Spinal cord (tissue), 9 donors: ENCODE measurements at regions not wholly inside any gene's neighbourhood (a gene's known extent, or its start where the extent isn't known, plus 50 kb on each side); places are given as distances from the start of the nearest gene placed in this dataset.
"Not testable (repeated sequence)": the region's sequence is repeated elsewhere in the genome, so short reads cannot be mapped to it uniquely, and the experiment has no call there.

ENCODE experiments used
- DNase-seq, 6 donors: peaks; one replicate each; pipeline versions ENCODE4 v3.0.0 to v3.0.0-alpha.2; 2013 to 2015; ENCODE audit warnings: low spot score in 6 of 6, low read depth in 4 of 6
- H3K27ac ChIP-seq: one replicate; pipeline ENCODE4 v1.5.1; 2013; ENCODE audit warnings: low read depth, low read length, control low read depth
- H3K27me3 ChIP-seq: one replicate; pipeline ENCODE4 v1.6.1; 2013; ENCODE audit warnings: low read length; ENCODE audit not compliant: control insufficient read depth, insufficient read depth
- H3K36me3 ChIP-seq: one replicate; pipeline ENCODE4 v1.6.1; 2013; ENCODE audit warnings: low read length; ENCODE audit not compliant: control insufficient read depth, insufficient read depth
- H3K4me1 ChIP-seq: one replicate; pipeline ENCODE4 v1.6.1; 2013; ENCODE audit warnings: low read length; ENCODE audit not compliant: control insufficient read depth, insufficient read depth
- H3K4me3 ChIP-seq: one replicate; pipeline ENCODE4 v1.5.1; 2013; ENCODE audit warnings: low read depth, low read length, control low read depth
- H3K9me3 ChIP-seq: one replicate; pipeline ENCODE4 v1.6.1; 2013; ENCODE audit warnings: low read length; ENCODE audit not compliant: control insufficient read depth, insufficient read depth
- WGBS: methylation state at CpG from one replicate; pipeline ENCODE4 v1.1.5; 2013; ENCODE audit warnings: missing lambda C conversion rate; ENCODE audit not compliant: insufficient coverage; 5-methylcytosine and 5-hydroxymethylcytosine counted together
- donor health status: healthy.

GRCh38 chr15:20246624-20247023 is 295.0 kb downstream of the GOLGA6L6 start:
- WGBS = 74% methylated on average over 6 of the region's 8 CpGs
- not testable (repeated sequence) for DNase-seq

GRCh38 chr15:20245856-20246255 is 295.7 kb downstream of the GOLGA6L6 start:
- not testable (repeated sequence) for H3K27me3 ChIP-seq, H3K9me3 ChIP-seq, H3K4me1 ChIP-seq, DNase-seq, H3K4me3 ChIP-seq, H3K36me3 ChIP-seq, H3K27ac ChIP-seq
- 83% methylated on average over 2 of the region's 3 CpGs for WGBS

More at GRCh38 chr15:20246624-20247023, 295.0 kb downstream of the GOLGA6L6 start:
- not testable (repeated sequence) for H3K36me3 ChIP-seq, H3K27me3 ChIP-seq, H3K4me3 ChIP-seq, H3K9me3 ChIP-seq, H3K4me1 ChIP-seq, H3K27ac ChIP-seq

GRCh38 chr15:20244792-20245191 is 296.8 kb downstream of the GOLGA6L6 start:
- not testable (repeated sequence) for H3K27ac ChIP-seq, H3K27me3 ChIP-seq, H3K4me3 ChIP-seq, H3K4me1 ChIP-seq, H3K36me3 ChIP-seq, DNase-seq, H3K9me3 ChIP-seq
- WGBS = 83% methylated on average over 17 of the region's 17 CpGs

GRCh38 chr15:20243486-20244240 is 297.9 kb downstream of the GOLGA6L6 start:
- H3K9me3 ChIP-seq, H3K27ac ChIP-seq, H3K36me3 ChIP-seq, H3K27me3 ChIP-seq, DNase-seq, H3K4me1 ChIP-seq, H3K4me3 ChIP-seq: not testable (repeated sequence)
- 80% methylated on average over 9 of the region's 12 CpGs for WGBS

- not testable (repeated sequence) for H3K36me3 ChIP-seq, H3K4me3 ChIP-seq, H3K9me3 ChIP-seq, H3K27me3 ChIP-seq, DNase-seq, H3K27ac ChIP-seq, H3K4me1 ChIP-seq
- 76% methylated on average over 14 of the region's 14 CpGs for WGBS
These were observed 301.2 kb downstream of the GOLGA6L6 start for GRCh38 chr15:20240366-20240917.

GRCh38 chr15:20239186-20239585 is 302.4 kb downstream of the GOLGA6L6 start:
- 86% methylated on average over 3 of the region's 4 CpGs for WGBS
- DNase-seq, H3K4me1 ChIP-seq, H3K36me3 ChIP-seq, H3K4me3 ChIP-seq, H3K27me3 ChIP-seq, H3K27ac ChIP-seq, H3K9me3 ChIP-seq: not testable (repeated sequence)

GRCh38 chr15:20237256-20238020 is 304.2 kb downstream of the GOLGA6L6 start:
- not testable (repeated sequence) for H3K27ac ChIP-seq, H3K27me3 ChIP-seq, H3K9me3 ChIP-seq, H3K4me3 ChIP-seq, H3K4me1 ChIP-seq, DNase-seq, H3K36me3 ChIP-seq
- 70% methylated on average over 13 of the region's 13 CpGs for WGBS

GRCh38 chr15:20235728-20236127 is 305.9 kb downstream of the GOLGA6L6 start:
- 78% methylated on average over 5 of the region's 6 CpGs for WGBS
- not testable (repeated sequence) for H3K27me3 ChIP-seq, H3K4me1 ChIP-seq, H3K36me3 ChIP-seq, H3K4me3 ChIP-seq, H3K9me3 ChIP-seq, DNase-seq, H3K27ac ChIP-seq

- H3K4me3 ChIP-seq, H3K36me3 ChIP-seq, H3K4me1 ChIP-seq, DNase-seq, H3K27me3 ChIP-seq, H3K27ac ChIP-seq, H3K9me3 ChIP-seq: not testable (repeated sequence)
- 79% methylated on average over 8 of the region's 12 CpGs for WGBS
These were observed 307.5 kb downstream of the GOLGA6L6 start for GRCh38 chr15:20234006-20234540.
